AG04450 (cell line): ENCODE measurements at regions not wholly inside any gene's neighbourhood (a gene's known extent, or its start where the extent isn't known, plus 50 kb on each side); places are given as distances from the start of the nearest gene placed in this dataset.

ENCODE experiments used
- CTCF ChIA-PET: fragments of 300-600, 350-600 bp; formaldehyde crosslinking; extraction: SDS; loops from one replicate; lab custom pipeline; 2022; ENCODE audit warnings: antibody characterized with exemption, inconsistent platforms; lab: Charles Lee
- POLR2A ChIA-PET: fragments of 350-600 bp; formaldehyde crosslinking; extraction: SDS; loops from one replicate; lab custom pipeline; 2021; ENCODE audit warnings: antibody characterized with exemption, inconsistent platforms; lab: Yijun Ruan, JAX
- DNase-seq: peaks from one replicate; pipeline ENCODE4 v3.0.0-alpha.2; 2011; ENCODE audit warnings: low read depth, low spot score
- H3K27ac ChIP-seq: one replicate; pipeline ENCODE4 v1.5.1; 2012; ENCODE audit warnings: low read depth, low read length, control low read depth
- H3K27me3 ChIP-seq: one replicate; pipeline ENCODE4 v1.6.0; 2012; ENCODE audit warnings: low read length; ENCODE audit not compliant: control insufficient read depth, insufficient read depth
- H3K4me3 ChIP-seq: 2 replicates; pipeline ENCODE4 v1.5.1; 2011; ENCODE audit warnings: mild to moderate bottlenecking, low read depth, low read length, control low read depth
- H3K9me3 ChIP-seq: 2 replicates; pipeline ENCODE4 v1.5.1; 2012; ENCODE audit warnings: low read length; ENCODE audit not compliant: control insufficient read depth, insufficient read depth
- TF ChIP-seq, protein P1 (sequence below): IDR thresholded peaks from 2 replicates; pipeline ENCODE4 v1.5.1; 2011; ENCODE audit warnings: low read depth, low read length, control low read depth, inconsistent platforms

DNA sequence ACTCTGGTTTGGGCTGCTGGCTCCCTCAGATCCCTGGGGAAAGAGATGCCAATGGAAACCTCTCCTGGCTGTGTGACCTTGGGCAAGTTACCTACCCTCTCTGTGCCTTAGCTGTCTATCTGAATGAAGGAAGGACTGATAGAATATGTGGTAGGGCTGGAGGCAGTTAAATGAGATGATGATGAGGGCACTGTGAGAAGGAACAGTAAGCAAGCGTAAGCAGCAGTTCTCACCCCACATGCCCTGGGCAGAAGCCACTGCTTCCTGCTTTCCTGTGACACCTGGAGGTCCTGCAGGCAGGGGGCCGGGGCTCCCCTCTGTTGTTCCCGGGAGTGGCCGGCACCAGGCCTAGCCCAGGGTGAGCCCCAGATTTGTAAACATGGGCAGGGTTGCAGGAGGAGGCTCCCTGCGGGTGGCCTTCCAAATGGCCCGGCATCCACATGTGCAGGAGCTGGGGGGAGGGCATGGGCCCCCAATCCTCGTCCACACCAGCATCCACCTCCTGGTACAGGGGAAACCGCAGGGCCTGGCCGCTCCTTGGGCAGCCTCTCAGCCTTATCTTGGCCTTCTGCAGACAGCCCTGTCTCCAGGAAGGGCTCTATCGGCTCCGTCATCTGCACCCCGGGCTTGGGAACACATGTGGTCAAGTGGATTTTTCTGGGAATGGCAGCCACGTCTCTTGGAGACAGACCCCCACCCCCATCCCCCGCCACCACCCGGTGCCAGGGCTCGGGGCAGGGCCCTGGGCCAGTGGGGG lies 235.6 kb upstream of the GSE1 start:
- ChIA-PET POLR2A (no interaction called here), CTCF (no interaction called here)

DNA sequence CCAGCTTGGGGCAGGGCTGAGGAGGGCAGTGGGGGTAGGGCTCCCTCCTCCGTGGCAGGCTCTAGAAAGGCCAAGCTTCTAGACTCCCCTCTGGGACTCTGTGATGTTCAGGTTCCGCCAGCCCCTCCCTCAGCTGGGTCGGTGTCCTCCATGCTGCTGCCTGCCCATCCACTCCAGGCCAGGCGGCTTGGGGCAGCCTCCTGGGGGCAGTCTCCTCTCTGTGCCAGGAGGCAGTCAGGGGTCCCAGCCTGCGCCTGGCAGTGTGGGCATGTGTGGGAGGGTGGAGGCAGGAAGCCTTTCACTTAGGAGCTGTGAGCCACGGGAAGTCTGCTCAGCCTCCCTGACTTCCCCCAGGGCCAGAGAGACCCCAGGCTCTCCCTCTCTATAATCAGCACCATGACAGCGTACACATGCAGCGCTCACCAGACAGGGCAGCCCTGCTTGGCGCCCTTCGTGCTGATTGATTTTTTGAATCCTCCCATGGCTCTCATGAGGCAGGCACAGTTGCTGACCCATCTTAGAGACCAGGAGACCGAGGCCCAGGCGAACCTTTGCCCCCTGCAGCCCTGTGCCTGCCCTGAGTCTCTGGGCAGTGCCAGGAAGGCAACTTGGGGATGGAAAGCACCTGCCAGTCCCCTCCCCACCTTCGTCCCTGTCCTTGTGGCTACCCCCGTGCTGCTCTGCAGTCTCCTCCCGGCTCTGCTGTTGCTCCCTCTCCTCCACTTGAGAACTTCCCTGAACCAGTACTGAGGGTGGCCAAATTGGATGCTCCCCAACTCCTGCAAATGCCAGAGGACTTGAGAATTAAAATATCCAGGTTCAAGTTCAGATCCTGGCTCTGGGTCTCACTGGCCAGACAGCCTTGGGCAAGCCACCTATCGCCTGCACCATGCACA lies 234.7 kb upstream of the GSE1 start:
- no peaks in the 10 kb centered on the region; the same call in 1 of the 2 replicates for H3K9me3 ChIP-seq
- ChIA-PET POLR2A (no interaction called here), CTCF (interaction anchor here (0.6 kb wide), 1 partner anchor 9 kb away, joined by 3 read pairs; no protein-coding TSS in a partner anchor)
- no peak for DNase-seq
- no peak overlapping the region for H3K27ac ChIP-seq
- no peak overlapping the region for H3K4me3 ChIP-seq
- no peaks in the 10 kb centered on the region for H3K27me3 ChIP-seq
- TF ChIP-seq, protein P1, sequence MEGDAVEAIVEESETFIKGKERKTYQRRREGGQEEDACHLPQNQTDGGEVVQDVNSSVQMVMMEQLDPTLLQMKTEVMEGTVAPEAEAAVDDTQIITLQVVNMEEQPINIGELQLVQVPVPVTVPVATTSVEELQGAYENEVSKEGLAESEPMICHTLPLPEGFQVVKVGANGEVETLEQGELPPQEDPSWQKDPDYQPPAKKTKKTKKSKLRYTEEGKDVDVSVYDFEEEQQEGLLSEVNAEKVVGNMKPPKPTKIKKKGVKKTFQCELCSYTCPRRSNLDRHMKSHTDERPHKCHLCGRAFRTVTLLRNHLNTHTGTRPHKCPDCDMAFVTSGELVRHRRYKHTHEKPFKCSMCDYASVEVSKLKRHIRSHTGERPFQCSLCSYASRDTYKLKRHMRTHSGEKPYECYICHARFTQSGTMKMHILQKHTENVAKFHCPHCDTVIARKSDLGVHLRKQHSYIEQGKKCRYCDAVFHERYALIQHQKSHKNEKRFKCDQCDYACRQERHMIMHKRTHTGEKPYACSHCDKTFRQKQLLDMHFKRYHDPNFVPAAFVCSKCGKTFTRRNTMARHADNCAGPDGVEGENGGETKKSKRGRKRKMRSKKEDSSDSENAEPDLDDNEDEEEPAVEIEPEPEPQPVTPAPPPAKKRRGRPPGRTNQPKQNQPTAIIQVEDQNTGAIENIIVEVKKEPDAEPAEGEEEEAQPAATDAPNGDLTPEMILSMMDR, result no peak

More for the DNA sequence above, 235.6 kb upstream of the GSE1 start:
- no peak for DNase-seq
- H3K27ac ChIP-seq, result no peak overlapping the region
- H3K27me3 ChIP-seq, result no peaks in the 10 kb centered on the region
- TF ChIP-seq, protein P1, result no peak
- no peaks in the 10 kb centered on the region; the same call in 1 of the 2 replicates for H3K9me3 ChIP-seq
- H3K4me3 ChIP-seq, result no peak overlapping the region

DNA sequence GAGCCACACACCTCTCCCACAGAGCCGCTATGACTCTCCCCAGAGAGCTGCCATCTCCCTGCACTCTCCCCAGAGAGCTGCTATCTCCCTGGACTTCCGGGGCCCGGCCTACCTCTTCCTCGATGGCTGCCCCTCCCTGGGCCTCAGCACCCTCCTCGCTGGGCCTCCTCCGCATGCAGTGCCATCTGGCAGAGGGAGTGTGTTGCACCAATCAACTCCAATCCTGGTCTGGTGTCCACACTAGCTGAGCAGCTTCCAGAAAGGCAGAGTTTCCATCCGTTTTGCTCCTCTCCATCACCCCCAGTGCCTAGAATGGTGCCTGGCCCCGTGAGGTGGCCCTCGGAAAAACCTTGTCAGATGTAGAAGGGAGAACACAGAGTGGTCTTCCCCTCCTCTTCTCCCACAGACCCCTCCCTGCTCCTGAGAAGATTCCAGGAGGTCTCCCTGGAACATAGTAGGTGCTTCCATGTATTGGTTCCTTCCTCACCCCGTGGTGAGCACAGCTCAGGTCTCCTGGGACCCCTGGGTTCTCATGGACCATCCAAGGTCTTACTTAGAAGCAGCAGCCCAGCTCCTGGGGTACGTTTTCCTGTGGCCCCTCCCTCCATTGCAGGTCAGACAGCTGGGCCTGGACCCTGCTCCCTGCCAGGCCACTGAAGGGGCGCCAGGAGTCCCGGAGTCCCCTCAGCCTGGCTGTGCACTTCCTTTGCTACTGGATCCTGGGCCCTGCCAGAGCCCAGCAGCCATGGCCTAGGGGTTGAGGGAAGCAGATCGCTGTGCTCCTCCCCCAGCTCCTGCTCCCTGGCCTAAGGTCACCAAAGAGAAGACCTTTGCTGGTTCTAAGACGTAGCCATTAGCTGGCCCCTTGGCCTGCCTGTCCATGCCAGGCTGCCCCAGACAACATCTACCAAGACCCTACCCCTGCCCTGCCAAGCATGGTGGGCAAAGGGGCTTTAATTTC lies 233.8 kb upstream of the GSE1 start:
- POLR2A ChIA-PET, result no interaction called here
- H3K27me3 ChIP-seq, result no peaks in the 10 kb centered on the region
- H3K4me3 ChIP-seq, result no peak overlapping the region
- TF ChIP-seq, protein P1, result no peak
- CTCF ChIA-PET, result interaction anchor here (0.6 kb wide), 1 partner anchor 10 kb away, joined by 3 read pairs; no protein-coding TSS in a partner anchor
- DNase-seq, result no peak
- no peaks in the 10 kb centered on the region for H3K9me3 ChIP-seq
- no peak overlapping the region for H3K27ac ChIP-seq

DNA sequence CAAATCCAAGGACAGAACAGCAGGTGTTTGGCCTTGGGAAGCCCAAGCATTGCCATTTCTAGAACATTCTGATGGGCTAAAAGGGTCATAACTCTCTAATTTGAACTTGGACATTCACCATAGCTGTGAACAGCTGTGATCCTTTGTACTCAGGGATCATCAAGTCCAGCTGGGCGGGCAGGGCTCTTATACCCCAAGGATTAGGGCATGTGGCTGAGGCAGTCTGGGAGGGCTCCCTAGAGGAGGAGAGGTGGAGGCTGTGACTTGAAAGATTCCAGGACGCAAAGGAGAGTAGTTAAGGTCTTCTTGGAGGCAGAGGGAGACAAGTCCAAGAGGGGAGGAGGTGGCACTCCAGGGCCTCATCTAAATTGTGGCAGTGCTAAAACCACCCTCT lies 233.1 kb upstream of the GSE1 start:
- DNase-seq, result no peak
- no peaks in the 10 kb centered on the region for H3K27me3 ChIP-seq
- TF ChIP-seq, protein P1, result no peak
- H3K27ac ChIP-seq, result no peak overlapping the region
- no peaks in the 10 kb centered on the region for H3K9me3 ChIP-seq
- no peak overlapping the region for H3K4me3 ChIP-seq
- CTCF ChIA-PET, result interaction anchor here (0.6 to 1.1 kb wide), 2 partner anchors 82 to 178 kb away, joined by 4 to 8 read pairs; no protein-coding TSS in a partner anchor
- POLR2A ChIA-PET, result no interaction called here
